NCI-H524 (cell line): ENCODE measurements at regions not wholly inside any gene's neighbourhood (a gene's known extent, or its start where the extent isn't known, plus 50 kb on each side); places are given as distances from the start of the nearest gene placed in this dataset.
A peak's percentile ranks its signal among the peaks of the same experiment; 100 is the strongest.
"Not testable (repeated sequence)": the region's sequence is repeated elsewhere in the genome, so short reads cannot be mapped to it uniquely, and the experiment has no call there.

Source experiments
- DNase-seq, 2 experiments: peaks; one replicate each; lab custom pipeline; 2025; lab: John Stamatoyannopoulos, UW

- DNase-seq = no peak
Observed at GRCh38 chr9:13439685-13440476, 160.4 kb upstream of the MPDZ start.

DNA sequence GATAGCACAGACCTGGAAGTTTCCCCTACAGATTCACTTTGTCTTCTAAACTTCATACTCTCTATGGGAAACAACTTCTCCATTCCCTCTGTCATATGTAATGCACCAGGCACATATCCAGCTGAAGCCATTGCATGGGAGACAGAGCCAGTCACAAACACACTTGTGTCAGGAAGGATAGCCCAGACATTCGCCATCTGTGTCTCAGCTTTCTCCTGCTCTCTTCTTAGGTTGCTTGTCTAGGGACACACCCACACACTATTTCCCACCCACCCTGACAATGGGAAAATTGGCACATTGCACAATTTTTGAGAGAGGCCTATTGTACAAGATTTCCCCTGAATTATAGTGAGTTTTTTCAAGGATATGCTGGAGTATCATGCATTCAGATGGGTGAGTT, 158.4 kb upstream of the MPDZ start:
- no peak for DNase-seq

- DNase-seq = no peak
Observed at GRCh38 chr9:13436591-13436990, 157.1 kb upstream of the MPDZ start.

GRCh38 chr9:13433453-13433852, 154.0 kb upstream of the MPDZ start:
- DNase-seq = not testable (repeated sequence)

DNA sequence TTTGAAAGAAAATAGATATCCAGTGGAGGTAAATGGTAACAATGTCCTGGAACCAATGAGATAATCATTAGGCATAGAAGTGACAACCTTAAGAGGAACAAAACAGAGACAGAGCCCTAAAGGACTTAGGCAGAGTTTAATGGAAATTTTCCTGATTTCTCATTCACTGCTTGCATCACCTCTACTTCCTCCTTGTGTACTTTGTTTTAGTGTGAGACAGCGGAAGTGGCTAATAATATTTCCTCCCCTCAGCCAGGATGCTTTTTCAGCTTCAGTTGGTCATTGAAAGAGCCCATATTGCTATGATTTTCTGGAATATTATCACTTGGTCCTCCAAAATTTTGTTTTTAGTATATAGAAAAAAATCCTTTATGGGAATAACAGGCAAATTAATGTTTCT, 153.4 kb upstream of the MPDZ start:
- no peak for DNase-seq

DNA sequence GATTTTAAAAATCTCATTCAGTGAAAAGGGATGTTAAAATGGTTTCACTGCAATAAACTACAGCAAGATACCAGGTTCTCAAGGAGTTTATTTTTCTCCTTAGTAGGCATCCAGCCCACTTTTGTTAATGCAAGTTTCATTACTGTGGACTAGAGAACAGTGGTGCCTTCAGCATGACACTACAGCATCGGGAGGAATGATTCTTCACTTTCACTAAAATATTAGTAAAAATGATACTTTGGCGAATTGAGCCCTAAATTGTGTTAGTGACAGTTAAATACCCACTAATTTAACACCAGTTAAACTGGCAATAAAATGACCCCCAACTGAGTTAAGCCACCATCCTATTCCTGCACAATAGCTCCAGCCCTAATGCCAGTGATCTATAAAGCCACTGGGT, 152.2 kb upstream of the MPDZ start:
- no peak for DNase-seq

- DNase-seq = peak in 1 of 2 experiments; percentile 21
Observed at GRCh38 chr9:13431222-13431536, 151.7 kb upstream of the MPDZ start.

- DNase-seq = peak in 1 of 2 experiments; percentile 31
Observed at GRCh38 chr9:13430368-13431221, 151.1 kb upstream of the MPDZ start.

GRCh38 chr9:13429301-13430190, 150.1 kb upstream of the MPDZ start:
- no peak for DNase-seq

GRCh38 chr9:13428766-13429165, 149.3 kb upstream of the MPDZ start:
- peak in 1 of 2 experiments; percentile 10 for DNase-seq

DNA sequence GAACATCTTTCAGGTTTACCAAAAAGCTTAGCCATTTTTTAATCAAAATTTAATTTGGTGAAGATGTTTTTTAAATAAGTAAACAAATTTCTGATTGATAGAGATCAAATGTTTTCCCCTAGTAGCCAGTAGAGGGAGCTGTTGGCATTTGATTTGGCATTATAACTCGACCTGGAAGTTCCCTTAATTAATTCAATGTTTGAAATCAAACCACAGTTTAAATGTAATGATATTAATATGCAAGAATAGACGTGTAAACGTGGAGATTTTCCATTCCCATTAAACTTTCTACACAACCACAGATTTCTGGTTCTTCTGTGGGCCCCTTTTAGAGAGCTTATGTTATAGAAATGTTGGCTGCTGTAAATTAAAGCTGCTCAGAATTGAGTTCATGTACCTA, 148.1 kb upstream of the MPDZ start:
- peak; percentile 19 to 47 for DNase-seq

DNA sequence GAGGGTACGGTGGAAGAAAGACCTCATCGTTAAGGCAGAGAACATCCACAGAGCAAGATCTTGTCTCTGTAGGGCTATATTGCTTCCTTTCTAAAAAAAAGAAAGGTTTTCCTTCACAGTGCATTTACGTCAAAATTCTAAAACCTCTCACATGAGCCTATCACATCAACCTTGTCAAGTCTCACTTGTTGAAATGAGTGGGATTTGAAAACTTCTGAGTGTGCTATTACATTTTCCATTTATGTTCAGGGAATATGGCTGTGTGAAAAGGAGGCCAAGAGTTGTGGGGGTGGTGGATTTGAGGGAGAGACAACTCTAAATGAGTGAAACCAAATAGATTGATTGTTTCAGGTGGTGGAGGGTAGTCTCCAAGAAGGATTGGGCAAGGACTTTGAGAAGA, 147.1 kb upstream of the MPDZ start:
- DNase-seq = no peak

GRCh38 chr9:13424872-13425271, 145.4 kb upstream of the MPDZ start:
- DNase-seq = no peak

DNA sequence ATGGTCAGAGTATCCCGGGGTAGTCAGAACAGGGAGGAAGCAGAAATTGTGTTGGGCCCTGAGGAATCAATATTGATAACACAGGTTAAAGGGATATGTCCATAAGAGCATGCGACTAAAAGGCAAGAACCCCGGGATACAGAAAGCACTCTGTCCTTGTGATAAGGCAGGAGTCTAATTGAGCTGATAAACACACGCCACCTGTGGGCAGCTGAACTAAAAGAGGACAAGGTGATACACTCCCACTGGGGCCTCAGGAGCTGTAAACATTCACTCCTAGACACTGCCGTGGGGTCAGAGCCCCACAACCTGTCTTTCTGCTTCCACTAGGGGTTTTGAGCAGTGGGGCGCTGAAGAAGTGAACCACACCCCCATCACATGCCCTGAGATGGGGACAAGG, 144.7 kb upstream of the MPDZ start:
- peak in 1 of 2 experiments; percentile 3 for DNase-seq

- DNase-seq = no peak
Observed at GRCh38 chr9:13414349-13414748, 134.9 kb upstream of the MPDZ start.

DNA sequence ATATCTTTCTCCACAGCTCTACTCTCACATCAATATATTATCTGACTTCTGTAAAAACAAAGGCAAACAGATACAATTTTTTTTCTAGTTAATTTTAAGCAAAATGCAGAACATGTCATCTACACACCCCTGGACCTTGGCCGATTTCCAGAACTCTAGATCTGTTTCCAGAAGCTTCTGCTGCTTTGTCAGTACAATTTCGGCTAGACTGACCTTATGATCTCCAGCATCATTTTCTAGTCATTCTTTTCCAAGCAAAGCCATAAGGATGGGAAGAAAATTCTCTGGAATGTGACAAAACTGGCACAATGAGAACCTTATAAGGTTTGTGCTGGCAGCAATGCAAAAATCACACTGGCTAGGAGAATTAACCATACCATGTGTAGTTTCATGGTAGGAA, 132.8 kb upstream of the MPDZ start:
- DNase-seq = no peak

DNA sequence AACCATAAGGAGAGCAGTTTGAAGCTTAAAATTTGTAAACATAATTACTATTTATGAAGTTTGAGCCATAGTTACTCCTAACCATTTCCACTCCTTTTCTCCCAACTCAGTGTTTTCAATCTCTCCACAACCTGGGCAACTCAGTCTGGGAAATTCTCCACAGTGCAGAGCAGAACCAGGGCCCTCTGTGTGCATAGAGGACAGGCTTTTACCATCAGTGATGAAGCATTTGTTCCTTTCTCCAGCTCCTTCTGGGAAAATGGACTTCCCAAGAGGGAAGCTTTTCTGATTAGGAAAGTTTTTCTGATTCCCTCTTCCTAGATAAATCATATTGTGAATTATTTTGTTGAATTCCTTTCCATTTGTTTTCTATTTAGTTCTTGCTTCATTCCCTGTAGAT, 132.3 kb upstream of the MPDZ start:
- DNase-seq = no peak

DNA sequence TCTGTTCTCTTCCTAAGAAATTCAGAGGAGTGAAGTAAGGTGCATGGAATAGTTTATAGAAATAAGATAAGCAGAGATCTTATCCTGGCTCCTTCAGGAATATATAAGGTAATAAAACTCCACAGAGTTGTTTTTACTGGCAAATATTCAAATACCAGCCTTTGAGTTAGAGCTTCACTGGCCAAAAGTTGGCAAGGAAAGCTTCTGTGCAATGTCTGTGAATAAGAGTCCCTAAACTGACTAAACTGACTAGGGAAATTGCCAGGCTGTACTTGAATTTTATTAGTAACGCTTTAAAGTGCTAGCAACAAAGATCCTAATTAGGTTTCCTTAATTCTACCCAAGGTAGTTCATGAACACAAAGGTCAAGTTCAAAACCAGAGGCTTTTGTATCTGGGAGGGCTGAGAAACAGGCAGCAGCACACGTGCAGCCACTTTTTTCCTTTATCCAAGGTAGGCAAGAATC, 131.1 kb upstream of the MPDZ start:
- DNase-seq = no peak

DNA sequence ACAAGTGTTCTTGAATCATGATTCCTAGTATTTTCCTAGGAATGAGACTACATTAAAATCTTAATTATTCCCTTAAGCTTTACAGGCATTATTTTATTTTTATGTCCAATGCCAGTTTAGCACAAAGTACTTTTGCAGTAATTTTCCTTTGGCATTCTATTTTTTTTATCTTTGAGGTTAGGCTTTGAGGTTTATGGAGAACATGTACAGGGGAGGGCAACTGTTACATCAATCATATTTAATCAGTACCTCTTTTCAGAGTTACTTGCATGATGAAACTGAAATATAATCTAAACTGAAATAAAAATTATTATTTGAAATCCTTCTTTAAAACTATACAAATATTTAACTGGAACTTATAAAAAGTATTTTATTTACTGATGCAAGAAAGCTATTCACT, 118.2 kb upstream of the MPDZ start:
- no peak for DNase-seq

DNA sequence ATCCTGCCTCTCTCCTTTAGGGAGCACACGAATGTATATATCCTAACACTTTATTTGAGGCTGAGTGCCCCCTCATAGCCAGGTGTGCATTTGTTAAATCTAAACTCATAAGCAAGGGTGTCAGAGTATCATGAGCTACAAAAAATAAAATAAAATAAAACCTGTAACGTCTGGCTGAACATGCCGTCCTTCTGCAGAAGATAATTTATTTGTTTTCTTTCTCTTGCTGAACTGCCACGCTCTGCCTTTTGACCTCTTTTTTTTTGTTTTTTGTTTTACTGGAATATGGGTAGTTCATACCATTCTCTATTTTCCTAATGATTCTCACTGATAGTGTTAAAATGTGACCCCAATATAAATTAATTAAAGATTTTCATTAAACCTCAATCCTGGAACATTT, 117.7 kb upstream of the MPDZ start:
- no peak for DNase-seq

DNA sequence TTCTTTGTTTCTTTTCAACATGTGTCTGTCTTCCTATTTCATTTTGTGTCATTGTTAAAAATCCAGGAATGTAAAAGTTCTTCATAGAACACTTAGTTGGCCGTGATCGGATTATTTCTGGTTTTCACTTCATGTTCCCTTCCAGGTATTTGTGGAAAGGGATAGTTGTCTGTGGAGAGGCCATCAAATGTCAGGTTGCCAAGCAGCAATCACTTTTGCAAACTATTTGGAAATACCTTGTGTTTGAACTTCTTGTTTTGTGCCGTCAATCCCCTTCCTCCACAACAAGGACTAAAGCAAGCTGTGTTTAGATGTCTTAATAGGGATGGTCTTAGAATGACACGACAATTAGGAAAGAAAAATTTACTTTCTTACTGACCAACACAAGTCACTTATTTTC, 116.9 kb upstream of the MPDZ start:
- DNase-seq = no peak

GRCh38 chr9:13395156-13395555, 115.7 kb upstream of the MPDZ start:
- DNase-seq = no peak
